HG03565 (cell line): ENCODE measurements at regions not wholly inside any gene's neighbourhood (a gene's known extent, or its start where the extent isn't known, plus 50 kb on each side); places are given as distances from the start of the nearest gene placed in this dataset.

ENCODE experiments used
- ATAC-seq: cut with Tn5 transposase; IDR thresholded peaks from one replicate; pipeline ENCODE4 v1.9.1; 2021; ENCODE audit warnings: mild to moderate bottlenecking, moderate library complexity; ENCODE audit not compliant: unreplicated experiment

- no peak for ATAC-seq
Observed at GRCh38 chr3:67719333-67719732, 64.9 kb upstream of the SUCLG2 start.

GRCh38 chr3:67715971-67716370 lies 61.6 kb upstream of the SUCLG2 start:
- ATAC-seq = no peak

- ATAC-seq = no peak
Observed at GRCh38 chr3:67713764-67714469, 59.5 kb upstream of the SUCLG2 start.

- no peak for ATAC-seq
Observed at GRCh38 chr3:67712259-67712658, 57.8 kb upstream of the SUCLG2 start.

- ATAC-seq = no peak
Observed at GRCh38 chr3:67710396-67710795, 56.0 kb upstream of the SUCLG2 start.

- no peak for ATAC-seq
Observed at GRCh38 chr3:67706934-67707333, 52.5 kb upstream of the SUCLG2 start.

GRCh38 chr3:67704322-67704721 lies 49.9 kb upstream of the SUCLG2 start:
- ATAC-seq = no peak
